Dedifferentiated amniotic fluid mesenchymal stem cell (primary cell): ENCODE measurements at regions not wholly inside any gene's neighbourhood (a gene's known extent, or its start where the extent isn't known, plus 50 kb on each side); places are given as distances from the start of the nearest gene placed in this dataset.

Experiments used
- DNase-seq: peaks from one replicate; pipeline ENCODE4 v3.0.0-alpha.2; 2016; ENCODE audit errors: extremely low spot score

DNA sequence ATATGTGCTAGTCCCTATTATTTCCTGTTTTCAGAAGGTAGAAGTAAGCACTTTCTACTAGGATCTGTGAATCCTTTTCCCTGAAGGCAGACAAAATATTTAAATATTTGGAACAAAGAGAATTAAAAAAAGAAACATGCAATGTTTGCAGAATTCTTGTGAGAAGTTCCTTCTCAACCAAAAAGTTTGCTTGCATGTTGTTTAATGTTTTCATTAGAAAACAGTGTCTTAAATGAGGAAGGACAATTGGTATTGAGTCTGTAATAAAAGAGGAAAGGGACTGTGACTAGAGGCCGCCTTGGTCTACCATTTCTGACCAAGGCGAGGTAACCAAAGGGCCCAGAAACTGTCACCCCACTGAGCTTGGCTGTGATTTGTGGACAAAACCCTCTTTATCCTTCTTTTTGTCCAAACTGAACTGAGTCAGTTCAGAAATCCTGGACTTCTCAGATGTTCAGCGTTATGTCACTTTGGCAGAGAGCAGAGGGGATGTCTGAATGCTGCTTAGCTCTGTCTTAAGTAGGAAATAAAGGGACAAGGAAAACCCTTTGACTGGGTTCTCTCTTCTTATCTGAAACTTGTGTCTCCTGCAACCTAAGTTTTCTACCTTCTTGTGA, 129.8 kb upstream of the CPM start:
- no peak for DNase-seq

DNA sequence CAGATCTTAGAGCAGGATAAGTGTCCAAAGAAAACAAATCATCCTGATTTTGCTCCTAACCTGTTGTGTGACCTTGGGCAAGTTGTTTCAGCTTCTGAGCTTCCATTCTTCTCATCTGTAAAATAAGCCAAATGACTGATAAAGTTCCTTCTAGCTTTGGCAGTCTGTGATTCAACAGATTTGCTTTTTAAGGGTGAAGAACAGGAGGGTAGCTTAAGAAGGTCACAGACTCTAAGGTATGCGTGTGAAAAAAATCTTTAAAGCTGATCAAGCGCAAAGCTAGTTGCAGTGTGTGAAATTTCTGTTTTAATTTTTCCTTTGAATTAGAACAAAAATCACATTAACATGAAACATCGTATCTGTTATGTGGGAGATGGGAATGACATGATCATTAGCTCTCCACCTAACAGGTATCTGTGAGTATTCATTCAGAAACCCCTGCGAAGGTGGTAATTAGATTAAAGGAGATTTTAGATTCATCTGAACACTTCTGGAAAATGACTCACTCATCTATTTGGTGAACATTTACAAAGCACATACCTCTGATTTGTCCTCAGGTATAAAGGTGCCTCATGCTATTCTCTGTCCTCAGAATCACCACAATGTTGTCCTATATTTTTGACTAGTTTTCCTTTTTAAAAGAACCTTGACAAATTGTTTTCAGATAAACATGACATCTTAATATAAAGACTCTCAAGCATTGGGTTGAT, 131.9 kb upstream of the CPM start:
- DNase-seq: no peak

DNA sequence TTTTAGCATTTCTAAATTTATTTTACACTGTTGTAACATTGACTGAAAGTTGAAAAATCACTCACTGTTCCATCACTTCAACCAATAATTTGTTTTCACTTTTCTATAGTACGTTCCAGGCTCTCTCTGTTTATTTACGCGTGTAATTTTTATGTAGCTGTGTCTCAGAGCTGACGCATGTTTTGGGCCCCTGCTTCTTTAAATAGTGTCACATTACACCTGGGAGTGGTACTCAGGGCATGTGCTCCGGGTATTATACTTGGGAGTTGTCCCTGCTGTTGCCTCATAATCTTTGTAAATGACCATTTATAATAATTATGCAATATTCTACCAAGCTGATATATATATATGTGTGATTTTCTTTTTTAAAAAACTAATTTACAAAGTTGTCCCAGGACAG, 132.8 kb upstream of the CPM start:
- no peak for DNase-seq

DNA sequence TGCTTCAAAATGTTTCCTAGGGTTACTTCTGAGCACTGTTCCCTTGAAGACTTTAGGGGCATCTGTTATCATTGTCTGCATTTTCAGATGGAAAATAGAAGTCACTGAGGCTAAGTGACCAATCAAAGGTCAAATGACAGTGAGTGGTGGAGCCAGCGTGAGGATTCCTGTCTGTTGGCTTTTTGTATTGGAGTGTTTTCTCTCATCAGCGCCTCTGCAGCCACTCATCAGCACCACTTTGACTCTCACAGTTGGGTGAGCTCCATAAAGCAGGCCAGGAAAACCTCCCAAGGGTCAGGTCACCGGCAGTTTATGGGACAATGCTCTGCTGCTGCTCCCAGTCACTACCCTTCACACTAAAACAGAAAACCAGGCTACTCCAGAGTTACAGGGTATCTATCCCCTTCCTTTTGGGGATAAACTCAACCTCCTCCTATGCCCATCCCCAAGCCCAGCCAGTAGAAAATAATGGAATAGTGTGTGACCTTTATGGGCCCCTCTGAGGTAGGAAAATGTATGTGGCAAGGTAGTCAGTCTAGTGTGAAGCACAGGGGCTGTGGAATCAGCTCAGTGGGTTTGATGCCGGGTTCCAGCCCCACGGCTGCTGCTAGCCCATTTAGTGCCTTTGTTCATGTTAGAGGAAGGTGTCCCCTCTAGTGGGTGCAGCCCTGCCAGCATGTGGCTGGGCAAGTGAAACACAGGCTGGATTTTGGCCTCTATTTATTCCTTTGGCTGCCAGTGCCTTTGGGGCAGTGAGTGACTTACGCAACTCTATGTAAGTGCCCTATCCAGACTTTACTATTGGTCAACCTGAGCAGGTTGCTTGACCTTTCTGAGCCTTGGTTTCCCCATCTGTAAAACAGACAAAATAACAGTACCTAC, 133.8 kb upstream of the CPM start:
- DNase-seq: no peak

DNA sequence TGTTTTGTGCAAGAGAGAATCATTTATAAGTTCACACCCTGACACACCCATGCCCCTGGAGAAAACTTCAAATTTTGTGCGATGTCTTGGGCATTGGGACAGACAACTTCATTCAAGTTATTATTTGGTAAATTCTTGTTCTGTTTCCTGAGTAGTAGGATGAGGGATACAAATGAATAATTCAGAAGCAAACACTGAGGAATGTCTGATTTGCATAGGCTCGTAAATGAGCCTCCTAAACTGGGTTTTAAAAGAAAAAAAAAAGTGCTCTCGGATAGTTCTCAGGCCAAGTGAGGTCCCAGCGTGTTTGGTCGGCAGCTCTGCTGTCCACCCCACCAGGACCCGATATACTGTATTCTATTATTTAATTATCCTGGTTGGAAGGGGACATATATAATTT, 134.7 kb upstream of the CPM start:
- no peak for DNase-seq

DNA sequence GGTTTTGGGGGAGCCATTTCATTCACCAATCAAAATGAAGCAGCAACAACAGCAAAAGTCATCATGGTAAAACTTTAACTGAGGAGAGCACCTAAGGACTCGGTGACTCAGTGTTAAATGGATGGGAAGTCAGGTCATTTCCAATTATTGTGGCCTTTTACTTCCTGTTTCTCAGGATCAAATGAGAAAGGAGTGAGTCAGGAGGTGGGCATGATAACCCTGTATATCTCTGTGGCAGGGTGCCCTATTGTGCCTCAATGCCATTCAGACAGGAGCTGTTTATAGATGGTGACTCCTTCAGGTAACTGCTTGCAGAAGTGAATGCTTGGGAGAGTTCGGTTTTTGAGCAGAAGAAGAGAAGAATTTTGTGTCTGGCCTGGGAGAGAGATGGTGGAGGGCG, 135.5 kb upstream of the CPM start:
- DNase-seq: no peak

DNA sequence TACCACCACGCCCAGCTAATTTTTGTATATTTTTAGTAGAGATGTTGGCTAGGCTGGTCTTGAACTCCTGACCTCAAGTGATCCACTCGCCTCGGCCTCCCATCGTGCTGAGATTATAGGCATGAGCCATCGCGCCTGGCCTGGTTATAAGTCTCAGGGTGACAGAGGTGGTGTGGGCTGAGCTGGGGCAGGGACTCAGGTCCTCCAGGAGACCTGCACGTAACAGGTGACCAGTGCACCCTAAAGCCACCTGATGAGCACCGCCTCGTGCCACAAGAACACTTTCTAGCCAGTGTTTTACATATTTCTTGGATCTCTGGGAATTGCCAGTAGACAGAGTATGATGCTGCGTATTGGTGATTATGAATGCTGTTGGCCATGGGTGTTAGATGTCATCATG, 136.5 kb upstream of the CPM start:
- DNase-seq: no peak

DNA sequence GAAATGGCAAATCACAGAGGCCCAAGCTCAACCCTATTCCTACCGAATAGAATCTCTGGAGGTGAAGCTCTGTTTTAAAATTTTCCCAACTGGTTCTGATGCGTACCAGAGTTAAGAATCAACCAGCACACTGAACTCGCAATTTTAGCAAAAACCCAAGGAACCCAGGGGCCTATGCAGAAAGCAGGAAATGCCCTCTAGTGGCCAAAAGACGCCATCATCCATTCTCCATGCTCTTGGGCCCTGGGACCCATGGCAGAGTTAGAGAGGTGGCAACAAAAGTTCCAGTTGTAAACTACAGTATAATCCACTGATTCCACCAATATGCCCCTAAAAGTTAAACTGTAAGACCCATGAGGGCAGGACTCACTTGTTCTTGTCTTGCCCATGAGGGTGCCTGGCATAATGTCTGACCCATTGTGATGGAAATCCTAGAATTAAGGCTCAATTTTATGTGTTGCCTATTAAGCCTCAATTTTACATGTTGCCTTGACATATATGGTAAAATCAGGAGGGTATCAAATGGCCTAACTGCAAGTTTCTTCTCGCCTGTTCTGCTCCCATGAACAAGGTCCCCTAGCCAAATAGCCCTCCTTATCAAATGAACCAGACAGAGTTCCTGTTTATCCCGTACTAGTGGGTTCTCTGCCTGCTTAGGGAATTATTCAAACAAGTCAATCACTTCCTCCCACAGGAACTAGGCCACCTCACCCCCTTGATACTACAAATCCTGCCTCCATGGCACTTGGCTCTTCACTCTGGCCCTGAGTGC, 137.5 kb upstream of the CPM start:
- DNase-seq: peak; percentile 80

DNA sequence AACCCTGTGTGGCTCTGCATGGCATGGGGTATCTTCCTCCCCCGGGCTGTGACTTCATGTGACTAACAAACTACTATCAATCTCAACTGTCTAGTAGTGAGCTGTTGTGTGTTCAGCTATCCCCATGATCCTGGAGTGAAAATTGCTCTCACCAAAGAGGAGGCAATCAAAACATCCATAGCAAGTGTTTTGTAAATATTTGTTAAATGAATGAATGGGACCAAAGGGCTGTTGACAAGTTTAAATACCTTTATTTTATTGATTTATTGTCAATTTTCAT, 138.1 kb upstream of the CPM start:
- no peak for DNase-seq

DNA sequence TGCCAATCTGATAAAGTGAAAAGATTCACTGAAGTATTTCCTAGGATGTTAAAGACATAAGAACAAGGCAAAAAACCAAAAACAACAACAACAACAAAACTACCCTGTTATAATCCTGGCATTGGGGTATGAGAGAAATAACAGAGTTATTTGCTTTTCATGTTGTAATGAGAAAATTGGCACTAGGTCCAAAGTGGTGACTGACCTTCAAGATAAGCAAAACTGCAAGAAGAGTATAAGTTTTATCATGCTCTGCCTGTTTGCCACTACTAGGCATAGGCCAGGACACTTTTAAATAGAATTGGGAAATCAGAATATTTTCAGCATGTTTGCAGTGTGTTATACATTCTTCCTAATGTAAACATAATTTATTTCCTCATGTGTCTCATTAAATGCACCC, 140.1 kb upstream of the CPM start:
- DNase-seq: no peak

DNA sequence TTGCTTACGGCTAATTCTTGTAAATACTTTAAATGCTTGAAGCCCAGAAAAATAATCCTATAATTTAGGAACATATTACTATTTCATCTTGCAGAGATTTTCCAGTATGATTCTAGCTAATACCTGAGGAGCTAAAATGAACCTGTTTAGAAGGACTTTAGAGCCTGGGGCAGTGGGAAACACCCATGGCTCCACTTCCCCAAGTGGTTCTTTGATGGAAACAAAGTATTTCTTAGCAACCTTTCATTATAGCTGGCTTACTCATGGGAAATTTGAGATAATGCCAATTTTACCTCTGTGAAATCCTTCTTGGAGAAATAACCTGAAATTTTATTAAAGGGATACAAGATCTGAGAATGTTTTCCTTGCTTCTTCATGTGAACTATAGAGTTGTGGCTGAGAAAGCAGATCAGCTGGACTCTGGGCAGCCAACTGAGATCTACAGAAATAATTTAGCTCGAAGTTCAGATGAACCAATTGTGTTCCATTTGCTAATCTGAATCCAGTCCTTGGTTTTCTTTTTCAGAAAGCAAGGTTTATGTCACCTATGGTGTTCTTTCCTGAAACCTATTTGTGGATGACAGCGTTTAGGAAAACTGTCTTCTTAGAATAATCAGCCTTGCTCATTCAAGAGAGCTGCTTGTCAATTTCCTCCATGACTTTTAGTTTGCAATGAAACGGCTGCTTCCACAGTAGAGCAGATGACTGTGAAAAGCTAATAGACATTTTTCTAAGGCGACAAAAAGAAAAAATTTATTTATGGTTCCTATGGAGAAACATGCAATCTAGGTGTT, 141.8 kb upstream of the CPM start:
- no peak for DNase-seq

DNA sequence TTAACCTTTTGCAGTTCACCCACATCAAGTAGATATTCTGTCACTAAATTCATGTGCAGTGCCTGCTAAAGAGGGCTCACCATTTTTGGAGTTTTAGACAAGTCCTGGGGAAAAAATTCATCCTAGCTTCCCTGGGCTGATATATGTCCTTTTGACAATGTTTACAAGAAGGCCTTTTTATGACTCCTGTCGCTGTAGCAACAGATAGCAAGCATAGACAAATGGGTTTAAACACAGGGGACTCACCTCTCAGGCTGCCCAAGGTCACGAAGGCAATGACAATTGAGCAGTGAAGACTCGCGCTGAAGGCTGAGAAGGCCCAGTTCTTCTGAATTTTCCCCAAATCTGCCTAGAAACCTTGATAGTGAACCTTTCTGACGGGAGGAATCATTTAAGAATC, 150.7 kb upstream of the CPM start:
- DNase-seq: no peak

DNA sequence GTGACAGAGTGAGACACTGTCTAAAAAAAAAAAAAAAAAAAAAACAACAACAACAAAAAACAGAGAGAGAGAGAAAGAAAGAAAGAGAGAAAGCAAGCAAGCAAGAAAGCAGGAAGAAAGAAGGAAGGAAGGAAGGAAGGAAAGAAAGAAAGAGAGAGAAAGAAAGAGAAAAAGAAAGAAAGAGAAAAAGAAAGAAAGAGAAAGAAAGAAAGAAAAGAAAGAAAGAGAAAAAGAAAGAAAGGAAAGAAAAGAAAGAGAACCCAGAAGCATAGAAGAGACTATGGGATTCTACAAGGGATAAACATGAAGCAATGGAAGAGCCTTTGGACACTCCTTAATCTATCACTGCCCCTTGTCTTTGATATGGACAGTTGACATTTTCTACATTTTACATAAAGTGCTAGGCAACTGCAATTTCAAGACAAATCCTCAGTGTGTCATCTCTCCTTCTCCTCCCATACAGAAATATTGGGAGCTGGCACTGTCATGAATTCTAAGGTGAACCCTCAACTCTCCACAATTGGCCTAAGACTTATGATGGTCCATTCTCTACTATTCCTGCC, 151.9 kb upstream of the CPM start:
- no peak for DNase-seq

DNA sequence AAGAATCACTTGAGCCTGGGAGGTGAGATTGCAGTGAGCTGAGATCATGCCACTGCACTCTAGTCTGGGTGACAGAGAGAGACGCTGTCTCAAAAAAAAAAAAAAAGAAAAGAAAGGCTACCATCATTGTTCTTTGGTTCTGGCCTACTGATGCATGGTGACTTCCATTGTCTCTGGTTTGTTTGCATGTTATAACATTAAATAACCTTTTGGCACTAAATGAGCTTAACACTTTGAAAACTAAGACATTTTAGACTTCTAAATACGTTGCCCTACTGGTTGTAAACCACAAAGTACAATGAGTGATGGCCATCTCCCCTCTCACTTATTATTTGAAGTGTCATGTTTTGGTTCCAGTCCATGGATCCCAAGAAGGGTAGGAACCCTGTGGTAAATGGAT, 152.9 kb upstream of the CPM start:
- no peak for DNase-seq

DNA sequence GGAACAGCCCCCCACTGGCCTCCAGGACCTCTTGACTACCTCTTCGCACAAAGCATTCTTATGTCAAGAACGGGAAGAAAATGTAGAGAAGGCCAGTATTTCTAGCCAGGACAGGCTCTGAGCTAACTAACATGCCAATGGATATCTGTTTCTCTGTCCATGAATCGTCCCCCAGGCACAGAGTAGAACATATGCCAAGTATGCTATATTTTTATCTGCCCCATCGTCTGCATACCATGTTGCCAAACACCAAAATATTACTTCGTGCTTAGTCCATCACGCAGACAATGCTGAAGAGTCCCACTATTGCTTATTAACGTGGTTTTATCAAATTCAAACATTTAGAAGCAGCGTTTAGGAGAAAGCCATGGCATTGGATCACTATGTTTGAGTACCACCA, 151.4 kb upstream of the CPSF6 start:
- DNase-seq: no peak

DNA sequence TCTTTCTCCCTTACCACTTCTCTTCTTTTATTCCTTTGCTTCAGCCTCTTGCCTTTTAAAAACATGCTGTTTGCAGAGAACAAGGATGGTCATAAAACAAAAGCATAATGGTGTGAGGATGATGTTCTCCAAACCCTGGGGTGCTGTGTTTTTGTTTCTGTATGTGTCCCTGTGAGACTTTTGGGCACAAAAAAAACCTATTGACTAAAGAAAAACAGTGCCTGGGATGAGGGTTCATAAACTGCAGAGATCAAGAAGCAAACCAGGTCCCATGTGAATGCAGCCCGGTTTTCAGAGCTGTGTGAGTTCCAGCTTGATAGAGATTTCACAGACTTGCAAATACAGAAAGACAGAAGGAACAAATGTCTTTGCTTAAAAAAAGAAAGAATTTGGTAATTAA, 148.6 kb upstream of the CPSF6 start:
- DNase-seq: no peak

DNA sequence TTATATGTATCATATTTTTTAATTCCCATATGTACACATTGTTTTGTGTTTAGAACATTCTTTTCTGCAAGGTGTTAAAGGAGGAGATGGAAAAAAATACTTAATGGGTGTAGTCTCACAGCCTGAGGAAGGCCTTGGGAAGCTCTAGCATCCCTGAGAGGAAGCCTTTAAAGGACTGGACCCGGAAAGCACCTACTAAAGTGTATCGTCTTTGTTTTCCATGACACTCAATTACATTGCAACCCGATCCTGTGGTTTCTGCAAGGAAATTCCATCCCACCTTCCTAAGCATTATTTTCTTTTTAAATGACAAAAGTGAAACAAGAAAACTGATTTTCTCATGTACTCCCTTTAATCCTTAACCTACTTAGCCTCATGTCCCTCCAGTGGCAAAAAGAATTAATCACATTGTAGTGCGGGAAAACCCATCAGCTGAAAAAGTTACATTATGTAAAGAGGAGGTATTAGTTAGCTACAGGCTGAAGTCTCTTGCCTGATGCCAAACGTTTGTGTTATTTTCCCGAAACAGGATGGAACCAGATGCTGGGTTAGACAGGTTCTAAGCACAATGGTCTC, 147.8 kb upstream of the CPSF6 start:
- no peak for DNase-seq

DNA sequence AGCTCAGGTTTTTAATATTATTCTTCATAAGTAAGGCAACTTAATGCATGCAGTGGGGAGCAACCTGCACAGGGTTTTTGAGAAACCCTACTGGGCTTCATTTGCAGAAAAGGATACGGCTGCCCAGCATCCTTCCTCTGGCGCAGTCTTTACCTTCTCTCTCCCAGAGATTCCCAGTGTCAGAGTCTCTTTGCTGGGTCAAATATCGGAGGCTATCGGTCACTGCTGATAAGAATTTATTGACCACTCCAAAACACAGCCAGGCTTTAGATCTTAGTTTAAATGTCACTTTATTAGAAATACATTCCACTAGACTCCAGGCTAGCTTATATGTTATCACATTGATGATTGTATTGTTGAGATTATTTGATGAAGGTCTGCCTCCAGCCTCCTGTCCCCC, 147.2 kb upstream of the CPSF6 start:
- no peak for DNase-seq

DNA sequence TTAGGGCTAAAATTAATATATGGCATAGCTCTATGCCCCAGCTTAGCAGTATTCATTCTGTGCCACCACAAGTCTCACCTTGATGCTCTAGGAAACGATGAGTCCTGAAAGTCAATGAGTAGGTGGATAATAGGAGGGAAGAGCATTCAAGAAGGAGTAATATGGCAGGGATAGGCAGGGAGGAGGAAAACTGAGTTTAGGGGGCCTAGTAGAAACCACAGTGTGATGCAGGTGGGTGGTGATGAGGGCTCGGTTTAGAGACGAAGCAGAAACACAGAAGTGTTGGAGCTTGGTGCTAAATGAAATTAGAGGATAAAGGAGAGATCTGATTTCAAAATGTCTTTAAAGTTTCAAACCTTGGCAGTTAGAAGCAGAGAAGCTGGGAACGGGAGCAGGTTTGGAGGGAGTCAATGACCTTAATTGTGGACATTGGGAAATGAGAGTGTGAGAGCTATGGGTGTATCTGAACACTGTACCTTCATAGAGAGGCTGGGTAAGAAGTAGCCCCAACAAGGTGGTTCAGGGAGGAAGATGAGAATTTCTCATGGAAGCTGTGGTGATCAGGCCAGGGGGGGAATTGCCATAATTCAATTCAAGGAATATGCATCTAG, 144.7 kb upstream of the CPSF6 start:
- DNase-seq: no peak

DNA sequence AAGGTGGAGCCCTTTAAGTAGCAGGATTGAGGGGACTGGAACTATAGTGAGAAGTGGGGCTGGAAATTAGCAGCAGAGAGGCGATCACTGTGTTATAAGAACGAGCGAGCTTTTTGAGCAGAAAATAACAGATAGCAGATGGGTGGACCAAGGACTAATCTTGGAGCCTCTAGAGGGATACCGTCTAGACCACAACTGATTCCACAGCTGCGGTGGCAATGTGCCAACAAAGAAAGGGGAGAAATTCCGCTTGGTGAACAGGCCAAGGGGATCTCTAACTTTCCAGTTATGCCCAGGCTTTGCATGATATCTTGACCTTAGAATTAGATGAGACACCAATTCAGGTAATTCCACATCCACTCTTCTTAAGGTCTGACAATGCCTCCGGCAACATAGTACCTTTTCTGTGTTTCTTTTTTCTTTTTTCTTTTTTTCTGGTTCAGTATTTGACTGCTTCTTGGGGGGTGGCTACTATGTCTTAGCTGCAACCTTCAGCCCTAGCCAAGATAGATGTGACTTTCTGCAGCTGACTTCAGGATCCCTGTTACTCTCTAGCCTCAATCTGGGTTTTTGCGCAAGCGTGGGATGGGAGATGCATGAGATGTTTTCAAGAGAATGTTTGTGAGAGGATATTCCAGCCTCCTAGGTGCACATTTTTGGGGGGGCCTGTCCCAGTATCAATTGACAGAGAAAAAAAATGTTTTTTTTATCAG, 143.4 kb upstream of the CPSF6 start:
- no peak for DNase-seq
